22Rv1 (cell line): ENCODE measurements at regions not wholly inside any gene's neighbourhood (a gene's known extent, or its start where the extent isn't known, plus 50 kb on each side); places are given as distances from the start of the nearest gene placed in this dataset.

ENCODE experiments used
- H3K27ac ChIP-seq: fragments of 450-650 bp; 2 replicates; pipeline ENCODE4 v1.5.1; 2017
- ZFX ChIP-seq: fragments of 450-650 bp; IDR thresholded peaks from 2 replicates; pipeline ENCODE4 v1.6.1; 2017; ENCODE audit warnings: antibody characterized with exemption, borderline replicate concordance
- TF ChIP-seq, protein P1 (sequence below): fragments of 450-650 bp; IDR thresholded peaks from 2 replicates; pipeline ENCODE4 v1.5.1; 2017; ENCODE audit warnings: mild to moderate bottlenecking

- TF ChIP-seq, protein P1, sequence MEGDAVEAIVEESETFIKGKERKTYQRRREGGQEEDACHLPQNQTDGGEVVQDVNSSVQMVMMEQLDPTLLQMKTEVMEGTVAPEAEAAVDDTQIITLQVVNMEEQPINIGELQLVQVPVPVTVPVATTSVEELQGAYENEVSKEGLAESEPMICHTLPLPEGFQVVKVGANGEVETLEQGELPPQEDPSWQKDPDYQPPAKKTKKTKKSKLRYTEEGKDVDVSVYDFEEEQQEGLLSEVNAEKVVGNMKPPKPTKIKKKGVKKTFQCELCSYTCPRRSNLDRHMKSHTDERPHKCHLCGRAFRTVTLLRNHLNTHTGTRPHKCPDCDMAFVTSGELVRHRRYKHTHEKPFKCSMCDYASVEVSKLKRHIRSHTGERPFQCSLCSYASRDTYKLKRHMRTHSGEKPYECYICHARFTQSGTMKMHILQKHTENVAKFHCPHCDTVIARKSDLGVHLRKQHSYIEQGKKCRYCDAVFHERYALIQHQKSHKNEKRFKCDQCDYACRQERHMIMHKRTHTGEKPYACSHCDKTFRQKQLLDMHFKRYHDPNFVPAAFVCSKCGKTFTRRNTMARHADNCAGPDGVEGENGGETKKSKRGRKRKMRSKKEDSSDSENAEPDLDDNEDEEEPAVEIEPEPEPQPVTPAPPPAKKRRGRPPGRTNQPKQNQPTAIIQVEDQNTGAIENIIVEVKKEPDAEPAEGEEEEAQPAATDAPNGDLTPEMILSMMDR: no peak
- TF ChIP-seq ZFX: no peak
- no peak overlapping the region for H3K27ac ChIP-seq
Measured at GRCh38 chr16:27684047-27684446, 134.1 kb downstream of the KATNIP start.

- TF ChIP-seq, protein P1: no peak
- no peak for TF ChIP-seq ZFX
- no peak overlapping the region for H3K27ac ChIP-seq
Measured at GRCh38 chr16:27685807-27686206, 135.9 kb downstream of the KATNIP start.

DNA sequence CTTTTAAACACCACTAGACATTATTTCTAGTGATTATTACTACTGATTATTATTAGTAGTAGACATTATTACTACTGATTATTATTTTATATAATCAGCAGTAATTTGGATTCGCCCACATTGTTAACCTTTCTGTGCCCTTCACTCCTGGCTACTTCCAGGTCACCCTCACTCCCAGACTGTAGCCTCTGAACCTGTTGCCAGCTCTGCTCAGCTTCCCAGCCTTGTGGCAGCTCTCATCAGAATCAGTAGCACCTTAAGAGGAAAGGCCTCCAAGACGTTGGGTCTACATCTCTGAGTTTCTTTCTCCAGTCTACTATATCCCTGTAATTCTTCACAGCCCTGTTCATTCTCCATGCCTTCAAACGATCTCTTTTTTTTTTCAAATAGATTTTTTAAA is 137.0 kb downstream of the KATNIP start:
- no peak overlapping the region for H3K27ac ChIP-seq
- TF ChIP-seq, protein P1: no peak
- no peak for TF ChIP-seq ZFX

DNA sequence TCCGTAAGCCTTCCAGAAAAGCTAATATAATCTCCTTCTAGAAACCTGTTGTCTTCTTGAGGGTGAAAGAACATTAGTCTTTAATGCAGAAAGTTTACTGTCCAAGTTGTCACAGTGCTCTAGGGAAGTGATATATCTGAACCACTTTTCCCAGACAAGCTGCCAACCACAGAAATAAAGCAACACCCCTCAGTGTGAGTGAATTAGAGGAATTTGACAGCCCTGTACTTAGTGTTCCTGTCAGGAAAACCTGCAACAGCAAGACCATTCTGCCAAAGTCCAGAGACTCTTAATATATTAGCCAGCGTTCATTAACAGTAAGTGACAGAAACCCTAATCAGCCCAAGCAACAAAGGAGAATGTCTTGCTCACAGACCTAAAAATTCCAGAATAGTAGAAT is 137.7 kb downstream of the KATNIP start:
- TF ChIP-seq ZFX: no peak
- H3K27ac ChIP-seq: no peak overlapping the region

- no peak overlapping the region for H3K27ac ChIP-seq
- TF ChIP-seq, protein P1: no peak
- no peak for TF ChIP-seq ZFX
Measured at GRCh38 chr16:27689711-27690110, 139.8 kb downstream of the KATNIP start.

DNA sequence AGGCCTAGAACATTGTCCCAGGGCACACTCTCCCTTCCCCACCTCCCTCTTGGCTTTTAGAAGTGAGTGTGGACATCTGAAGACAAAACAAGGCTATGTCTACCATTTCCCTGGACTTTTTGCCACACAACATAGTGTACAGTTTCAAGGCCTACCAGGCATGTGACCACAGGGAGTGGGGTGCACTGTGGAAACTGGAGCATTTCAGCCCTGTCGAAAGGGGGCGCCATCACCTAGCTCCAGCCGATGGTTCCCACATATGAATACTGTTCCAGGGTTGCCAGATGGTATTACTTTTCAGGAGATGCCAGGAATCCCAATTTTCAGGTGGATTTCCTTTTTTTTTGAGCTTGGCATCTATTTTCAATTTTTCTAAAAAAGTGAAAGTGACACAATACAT is 140.7 kb downstream of the KATNIP start:
- H3K27ac ChIP-seq: no peak overlapping the region
- TF ChIP-seq ZFX: no peak
- TF ChIP-seq, protein P1: peak; percentile 50

DNA sequence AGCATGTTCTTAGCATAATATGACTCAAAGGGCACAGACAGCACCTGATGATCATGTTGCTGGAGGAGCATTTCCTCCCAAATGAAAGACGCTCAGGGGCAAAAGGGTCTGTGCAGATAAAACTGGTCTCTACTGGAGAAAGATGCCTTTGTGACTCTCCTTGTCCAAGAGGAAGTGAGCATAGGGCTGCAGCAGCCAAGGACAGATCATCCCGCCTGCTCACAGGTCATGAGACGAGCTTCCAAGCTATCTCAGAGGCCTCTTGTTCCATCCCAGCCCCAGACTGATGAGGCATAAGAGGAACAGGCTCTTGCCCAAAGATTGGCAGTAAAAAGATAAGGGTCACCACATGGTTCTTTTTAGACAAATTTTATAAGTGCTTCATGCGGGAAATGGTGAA is 141.8 kb downstream of the KATNIP start:
- no peak for TF ChIP-seq ZFX
- TF ChIP-seq, protein P1: no peak
- no peak overlapping the region for H3K27ac ChIP-seq

- H3K27ac ChIP-seq: no peak overlapping the region
- TF ChIP-seq, protein P1: no peak
- TF ChIP-seq ZFX: no peak
Measured at GRCh38 chr16:27692576-27692975, 142.6 kb downstream of the KATNIP start.
